Middle frontal gyrus (tissue), 1 donor: ENCODE measurements at regions not wholly inside any gene's neighbourhood (a gene's known extent, or its start where the extent isn't known, plus 50 kb on each side); places are given as distances from the start of the nearest gene placed in this dataset.
A peak's percentile ranks its signal among the peaks of the same experiment; 100 is the strongest.
"Not testable (repeated sequence)": the region's sequence is repeated elsewhere in the genome, so short reads cannot be mapped to it uniquely, and the experiment has no call there.

Experiments
- DNase-seq: peaks from one replicate; pipeline ENCODE4 v3.0.0-alpha.2; 2015; ENCODE audit warnings: low spot score; ENCODE audit errors: extremely low spot score

DNA sequence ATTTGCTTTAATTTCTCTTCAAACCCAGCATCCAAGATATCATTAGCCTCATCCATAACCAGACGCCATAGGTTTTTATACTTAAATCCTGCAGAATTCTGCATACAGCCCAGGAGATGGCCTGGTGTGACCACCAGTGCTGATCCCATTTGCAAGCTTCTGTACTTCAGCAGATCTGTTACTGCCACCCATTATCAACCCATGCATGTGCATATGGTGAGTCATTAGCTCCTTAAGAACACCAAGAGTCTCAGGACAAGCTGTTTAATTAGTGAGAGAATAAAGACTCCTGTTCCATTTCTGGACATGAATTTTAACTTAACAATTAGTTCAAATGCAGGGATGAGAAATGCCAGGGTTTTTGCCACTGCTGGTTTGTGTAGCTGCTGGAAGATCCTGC, 110.7 kb upstream of the TANK start:
- no peak for DNase-seq

- no peak for DNase-seq
These were observed 108.0 kb upstream of the TANK start for GRCh38 chr2:161052214-161052613.

DNA sequence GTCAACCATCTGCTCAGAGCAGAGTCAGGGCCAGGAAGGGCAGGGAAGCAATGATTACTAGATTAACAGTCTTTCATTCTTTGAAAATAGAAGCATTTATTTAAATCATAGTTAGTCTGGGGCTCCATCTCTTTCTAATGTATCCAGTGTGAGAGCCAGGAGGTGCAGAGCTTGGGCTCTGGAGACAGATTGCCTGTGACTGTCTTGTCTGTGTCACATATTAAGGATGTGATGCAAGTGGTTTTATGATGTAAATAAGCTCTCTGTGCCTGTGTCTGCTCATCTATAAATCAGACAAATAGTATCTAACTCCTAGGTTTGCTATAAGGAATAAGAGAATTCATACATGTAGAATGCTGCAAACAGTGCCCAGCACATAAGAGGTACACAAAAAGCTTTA, 104.9 kb upstream of the TANK start:
- DNase-seq = no peak

DNA sequence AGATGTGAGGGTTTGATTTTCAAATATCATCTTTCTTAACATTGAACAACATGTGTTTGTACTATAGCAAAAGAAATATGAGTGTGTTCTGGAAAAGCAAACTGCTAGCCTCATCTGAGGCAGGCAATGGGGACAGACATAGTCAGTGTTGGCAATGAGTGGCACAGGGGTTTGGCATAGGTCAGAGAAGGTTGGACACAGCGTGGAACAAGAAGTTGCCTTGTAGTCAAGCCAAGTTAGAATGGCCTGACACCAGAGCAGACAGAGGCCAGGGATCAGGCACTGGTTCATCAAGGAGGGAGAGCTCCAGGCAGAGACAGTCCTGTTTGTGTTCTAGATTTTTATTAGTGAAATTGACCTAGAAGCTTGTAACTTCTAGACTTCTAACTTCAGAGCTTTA, 100.8 kb upstream of the TANK start:
- DNase-seq = no peak

DNA sequence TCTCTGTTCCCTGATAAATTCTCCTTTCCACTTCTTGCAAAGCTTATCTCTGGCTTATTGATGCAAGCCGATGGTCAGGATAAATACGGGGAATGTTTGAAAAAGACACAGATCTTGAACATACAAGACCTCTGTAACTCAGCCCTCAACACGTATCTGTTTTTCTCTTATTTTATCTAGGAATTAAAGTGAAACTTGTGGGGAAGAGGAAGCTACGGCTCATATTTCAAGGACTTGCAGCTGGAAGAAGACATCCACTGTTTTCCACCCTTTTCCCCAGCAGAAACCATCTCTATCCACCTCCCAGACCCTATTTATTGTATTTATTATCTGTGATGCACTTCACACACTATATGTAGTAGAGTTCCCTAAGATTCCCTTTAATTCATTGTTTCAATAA, 98.4 kb upstream of the TANK start:
- no peak for DNase-seq

- peak; percentile 82 for DNase-seq
These were observed 96.9 kb upstream of the TANK start for GRCh38 chr2:161063157-161063945.

GRCh38 chr2:161063946-161064306, 96.3 kb upstream of the TANK start:
- no peak for DNase-seq

DNA sequence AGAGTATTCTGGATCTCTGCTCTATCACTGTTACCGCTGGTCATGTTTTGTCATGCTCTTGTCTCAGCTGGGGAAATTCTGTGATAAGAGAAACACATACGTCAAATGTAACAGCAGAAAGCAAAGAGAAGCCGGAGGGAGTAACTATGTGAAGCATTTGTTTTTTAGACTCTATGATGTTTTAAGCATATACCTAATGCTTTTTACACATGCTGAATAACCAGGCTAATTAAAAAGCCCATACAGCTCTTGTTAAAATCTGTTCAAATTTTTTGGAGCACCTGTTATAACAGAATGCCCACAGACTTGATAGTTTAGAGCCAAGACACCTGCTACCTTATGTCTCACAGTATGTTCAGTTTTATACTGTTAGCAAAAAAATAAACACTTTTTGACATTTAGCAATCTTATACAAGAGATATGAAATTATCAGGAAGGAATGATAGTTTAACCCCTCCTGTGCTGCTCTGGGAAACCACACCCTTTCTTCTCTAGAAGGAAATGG, 92.3 kb upstream of the TANK start:
- DNase-seq = no peak

DNA sequence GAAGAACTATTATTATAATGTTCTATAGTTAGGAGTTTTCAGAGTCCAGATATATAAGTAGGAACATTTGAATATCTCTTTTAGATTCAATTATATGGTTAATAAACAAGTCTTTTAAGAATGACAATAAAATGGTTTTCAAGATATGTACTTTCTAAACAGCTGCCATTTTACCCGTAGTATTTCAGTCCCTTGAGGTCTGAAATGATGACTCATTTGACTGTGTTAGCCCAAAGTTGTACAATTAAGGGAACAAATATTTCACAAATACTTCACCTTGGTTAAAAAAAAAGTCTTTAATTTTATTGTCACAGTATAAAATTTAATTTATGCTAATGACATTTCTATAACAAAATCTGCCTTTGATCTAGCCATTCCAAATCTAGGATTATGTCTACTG, 91.6 kb upstream of the TANK start:
- DNase-seq = no peak

DNA sequence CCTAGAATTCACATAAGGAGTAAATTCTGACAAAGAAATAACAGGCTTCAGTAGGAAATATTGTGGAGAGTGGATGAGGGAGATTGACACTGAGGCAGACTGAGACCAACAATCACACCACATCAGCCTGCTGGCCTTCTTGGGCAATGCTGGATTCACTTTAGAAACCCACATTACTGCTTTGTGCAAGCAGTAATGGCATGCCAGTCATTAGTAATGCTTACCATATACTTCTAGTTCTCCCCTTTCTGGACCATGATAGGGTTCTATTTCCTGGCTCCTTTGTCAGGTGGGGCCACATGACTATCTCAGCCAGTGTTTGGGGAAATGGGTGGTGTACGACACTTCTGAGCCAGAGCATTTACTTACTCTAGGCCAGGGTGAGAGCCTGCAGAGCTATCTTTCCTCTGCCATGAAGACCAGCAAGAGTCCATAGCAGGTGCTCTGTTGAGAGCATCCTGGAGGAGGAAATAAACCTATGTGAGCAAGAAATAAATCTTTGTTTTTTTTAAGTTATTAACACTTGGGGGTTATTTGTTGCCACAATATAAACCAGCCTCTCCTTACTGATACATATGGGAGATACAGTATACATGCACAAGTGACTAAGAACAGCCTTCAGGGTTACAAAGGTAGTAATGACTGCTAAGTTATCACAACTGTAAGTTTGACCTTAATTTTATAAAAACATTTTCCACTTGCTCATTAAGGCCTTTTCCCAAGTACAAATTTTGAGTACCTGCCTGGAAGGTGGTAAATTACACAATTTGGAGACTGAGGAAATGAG, 89.3 kb upstream of the TANK start:
- DNase-seq = no peak

- not testable (repeated sequence) for DNase-seq
These were observed 87.8 kb upstream of the TANK start for GRCh38 chr2:161072436-161072835.

DNA sequence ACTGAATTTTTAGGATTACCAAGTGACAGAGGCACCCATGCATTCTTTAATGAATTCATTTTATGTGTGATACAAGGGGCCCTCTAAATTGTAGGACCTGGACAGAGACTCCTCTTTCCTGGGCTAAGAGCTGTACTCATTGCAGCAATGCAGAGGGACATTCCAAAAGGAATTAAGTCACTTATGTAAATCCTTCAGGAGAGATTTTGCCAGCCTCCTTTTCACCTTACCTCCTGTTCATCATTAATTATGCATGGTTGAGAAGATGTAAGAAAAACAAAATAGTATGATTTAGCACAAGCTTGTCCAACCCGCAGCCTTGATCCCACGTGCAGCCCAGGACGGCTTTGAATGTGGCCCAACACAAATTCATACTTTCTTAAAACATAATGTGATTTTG, 84.5 kb upstream of the TANK start:
- no peak for DNase-seq

DNA sequence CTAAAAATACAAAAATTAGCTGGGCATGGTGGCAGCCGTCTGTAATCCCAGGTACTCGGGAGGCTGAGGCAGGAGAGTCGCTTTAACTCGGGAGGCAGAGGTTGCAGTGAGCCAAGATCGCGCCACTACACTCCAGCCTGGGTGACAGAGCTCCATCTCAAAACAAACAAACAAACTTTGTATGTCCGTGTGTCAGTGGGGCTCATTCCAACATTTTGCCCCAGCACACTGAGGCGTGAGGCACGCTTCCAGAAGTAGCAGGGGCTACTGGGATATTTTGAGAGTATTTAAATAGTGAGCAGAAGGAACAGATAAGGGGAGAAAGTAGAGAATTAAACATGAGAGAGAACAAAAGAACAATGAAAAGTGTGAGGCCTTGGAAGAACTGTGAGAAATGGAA, 83.3 kb upstream of the TANK start:
- no peak for DNase-seq

DNA sequence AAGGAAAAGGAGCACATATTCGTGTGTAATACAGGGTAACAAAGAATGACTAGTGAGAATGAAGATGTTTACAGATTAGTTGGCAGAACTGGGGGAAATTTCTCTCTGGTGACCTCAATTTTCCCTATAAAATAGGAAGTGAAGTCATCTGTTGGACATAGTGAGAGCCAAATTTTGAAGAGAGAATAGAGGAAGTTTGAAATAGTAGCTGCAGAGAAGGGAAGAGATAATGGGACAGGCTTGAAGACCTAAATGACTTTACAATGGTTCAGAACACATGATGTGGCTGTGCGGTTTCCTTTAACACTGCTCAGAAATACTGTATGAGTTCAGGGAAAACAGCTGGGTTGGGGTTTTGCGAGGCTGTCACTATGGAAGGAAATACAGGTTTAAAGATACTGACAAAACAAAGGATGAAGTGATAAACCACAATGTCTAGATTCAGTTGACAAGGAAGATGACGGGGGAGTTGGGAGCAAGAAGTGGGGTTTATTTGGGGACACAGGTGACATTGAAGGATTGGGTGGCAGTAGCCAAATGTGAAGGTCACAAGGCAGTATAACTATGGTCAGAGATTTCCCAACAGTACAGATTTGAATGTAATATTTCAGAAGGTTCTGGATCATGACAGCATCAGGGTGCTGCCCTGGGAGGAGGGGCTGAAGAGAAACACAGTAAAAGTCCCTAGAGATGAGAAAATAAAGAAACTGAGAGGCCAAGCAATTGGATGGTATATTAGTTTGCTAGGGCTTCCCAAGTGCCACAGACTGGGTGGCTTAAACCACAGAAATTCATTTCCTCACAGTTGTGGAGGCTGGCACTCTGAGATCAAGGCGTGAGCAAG, 82.6 kb upstream of the TANK start:
- no peak for DNase-seq

- no peak for DNase-seq
These were observed 82.1 kb upstream of the TANK start for GRCh38 chr2:161078211-161078539.

- DNase-seq = no peak
These were observed 75.1 kb upstream of the TANK start for GRCh38 chr2:161085149-161085548.

GRCh38 chr2:161088658-161089350, 71.4 kb upstream of the TANK start:
- DNase-seq = no peak

DNA sequence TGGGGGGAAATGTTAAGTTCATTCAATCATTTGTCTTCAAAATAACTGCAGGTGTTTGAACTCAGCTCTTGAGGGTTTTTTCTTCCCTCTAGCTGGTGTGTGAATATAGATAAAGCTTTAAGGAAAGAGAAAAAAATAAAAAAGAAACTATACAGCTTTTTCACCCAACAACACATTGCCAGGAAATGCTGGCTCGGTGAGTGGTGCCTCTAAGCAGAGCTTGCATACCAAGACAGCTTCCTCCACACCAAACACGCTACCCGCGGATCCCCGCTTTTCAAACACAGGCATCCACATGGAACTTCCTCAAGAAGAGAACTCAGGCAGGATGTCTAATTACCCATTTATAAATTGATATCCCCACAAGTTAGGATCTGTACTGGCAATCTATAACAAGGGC, 69.8 kb upstream of the TANK start:
- DNase-seq = no peak

DNA sequence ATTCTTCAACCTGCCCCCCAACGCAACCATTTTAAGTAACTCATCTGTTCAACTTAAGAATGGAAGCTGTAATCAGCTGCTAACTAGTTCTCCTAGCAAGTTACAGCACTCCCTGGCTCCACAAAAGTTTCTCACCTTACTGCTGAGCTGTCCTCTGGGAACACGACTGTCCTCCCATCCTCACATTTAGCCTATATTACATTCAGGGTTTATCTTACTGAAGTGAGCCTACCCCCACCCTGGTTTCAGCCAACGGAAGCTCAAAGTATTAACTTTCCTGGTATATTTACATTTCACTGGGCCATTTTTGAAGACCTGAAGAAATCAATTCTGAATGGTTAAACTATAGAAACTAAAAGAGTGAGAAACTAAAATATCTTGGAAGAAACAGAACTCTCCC, 64.9 kb upstream of the TANK start:
- DNase-seq = no peak

- no peak for DNase-seq
These were observed 63.9 kb upstream of the TANK start for GRCh38 chr2:161096336-161096735.

- no peak for DNase-seq
These were observed 63.1 kb upstream of the TANK start for GRCh38 chr2:161097157-161097556.
